ENCODE measurements at regions not wholly inside any gene's neighbourhood (a gene's known extent, or its start where the extent isn't known, plus 50 kb on each side); places are given as distances from the start of the nearest gene placed in this dataset.

- H3K36me3 ChIP-seq (ENCODE audit: control insufficient read depth, insufficient read depth, low read length) = no peaks in the 10 kb centered on the region
- TF ChIP-seq CTCF (conservative IDR thresholded peaks at IDR 0.05) = no peak
- Mint-ChIP-seq H3K27me3 (ENCODE audit: insufficient read depth) (no peaks in the 10 kb centered on the region), H3K36me3 (ENCODE audit: low read depth) (no peaks in the 10 kb centered on the region), H3K27ac (peak overlapping the region; percentile 27), H3K4me1 (peaks cover 15% of the 10 kb centered on the region), H3K4me3 (no peak overlapping the region), H3K9me3 (peaks cover 3% of the 10 kb centered on the region)
- no peak for DNase-seq
- H3K4me1 ChIP-seq (ENCODE audit: control insufficient read depth, insufficient read depth, low read length) = no peaks in the 10 kb centered on the region
- 83 to 91% methylated on average over 2 of the region's 2 CpGs for WGBS, 2 experiments (ENCODE audit: insufficient coverage in 1 of 2, insufficient read length in 1 of 2)
- H3K27ac ChIP-seq (ENCODE audit: low read depth, low read length) = no peak overlapping the region
- no peak overlapping the region for H3K9ac ChIP-seq (ENCODE audit: extremely low read depth, low read length, poor library complexity, severe bottlenecking)
- no peak overlapping the region for H3K4me3 ChIP-seq (ENCODE audit: low read length)
- peaks cover 5% of the 10 kb centered on the region for H3K9me3 ChIP-seq (ENCODE audit: control insufficient read depth, low read length)
- H3K27me3 ChIP-seq (ENCODE audit: control insufficient read depth, insufficient read depth, low read length, poor library complexity, severe bottlenecking) = no peaks in the 10 kb centered on the region
Measured at GRCh38 chr13:80214521-80214991, 126.4 kb downstream of the SPRY2 start.

GRCh38 chr13:80214050-80214449, 126.9 kb downstream of the SPRY2 start:
- H3K27me3 Mint-ChIP-seq (ENCODE audit: insufficient read depth) = no peaks in the 10 kb centered on the region
- Histone ChIP-seq H3K36me3 (ENCODE audit: control insufficient read depth, insufficient read depth, low read length) (no peaks in the 10 kb centered on the region), H3K4me1 (ENCODE audit: control insufficient read depth, insufficient read depth, low read length) (no peaks in the 10 kb centered on the region), H3K4me3 (ENCODE audit: low read length) (no peak overlapping the region), H3K9me3 (ENCODE audit: control insufficient read depth, low read length) (no peaks in the 10 kb centered on the region), H3K9ac (ENCODE audit: extremely low read depth, low read length, poor library complexity, severe bottlenecking) (no peak overlapping the region), H3K27me3 (ENCODE audit: control insufficient read depth, insufficient read depth, low read length, poor library complexity, severe bottlenecking) (no peaks in the 10 kb centered on the region), H3K27ac (ENCODE audit: low read depth, low read length) (no peak overlapping the region)
- no peaks in the 10 kb centered on the region for H3K9me3 Mint-ChIP-seq
- no peak overlapping the region for H3K27ac Mint-ChIP-seq
- WGBS, 2 experiments (ENCODE audit: insufficient coverage in 1 of 2, insufficient read length in 1 of 2) = no CpG with 5 or more reads among the region's 2 CpGs
- H3K36me3 Mint-ChIP-seq (ENCODE audit: low read depth) = no peaks in the 10 kb centered on the region
- H3K4me3 Mint-ChIP-seq = no peak overlapping the region
- H3K4me1 Mint-ChIP-seq = peaks cover 15% of the 10 kb centered on the region
- no peak for DNase-seq
- no peak for TF ChIP-seq CTCF (conservative IDR thresholded peaks at IDR 0.05)

- Mint-ChIP-seq H3K36me3 (ENCODE audit: low read depth) (no peaks in the 10 kb centered on the region), H3K27ac (no peak overlapping the region), H3K4me1 (peaks cover 12% of the 10 kb centered on the region), H3K27me3 (ENCODE audit: insufficient read depth) (no peaks in the 10 kb centered on the region), H3K4me3 (no peak overlapping the region), H3K9me3 (no peaks in the 10 kb centered on the region)
- Histone ChIP-seq H3K4me1 (ENCODE audit: control insufficient read depth, insufficient read depth, low read length) (no peaks in the 10 kb centered on the region), H3K9me3 (ENCODE audit: control insufficient read depth, low read length) (no peaks in the 10 kb centered on the region), H3K9ac (ENCODE audit: extremely low read depth, low read length, poor library complexity, severe bottlenecking) (no peak overlapping the region), H3K27me3 (ENCODE audit: control insufficient read depth, insufficient read depth, low read length, poor library complexity, severe bottlenecking) (no peaks in the 10 kb centered on the region), H3K27ac (ENCODE audit: low read depth, low read length) (no peak overlapping the region), H3K4me3 (ENCODE audit: low read length) (no peak overlapping the region), H3K36me3 (ENCODE audit: control insufficient read depth, insufficient read depth, low read length) (no peaks in the 10 kb centered on the region)
- WGBS, 2 experiments (ENCODE audit: insufficient coverage in 1 of 2, insufficient read length in 1 of 2) = 92 to 94% methylated on average over 2 of the region's 2 CpGs
- DNase-seq = no peak
- TF ChIP-seq CTCF (conservative IDR thresholded peaks at IDR 0.05) = no peak
Measured at GRCh38 chr13:80213201-80213600, 127.7 kb downstream of the SPRY2 start.
